GM12878 (cell line): ENCODE measurements at regions not wholly inside any gene's neighbourhood (a gene's known extent, or its start where the extent isn't known, plus 50 kb on each side); places are given as distances from the start of the nearest gene placed in this dataset.

Experiments used
- ATAC-seq: fragments of 200-7000 bp; cut with Tn5 transposase; 3 replicates; pipeline ENCODE4 v1.9.1; 2020; ENCODE audit warnings: mild to moderate bottlenecking, moderate library complexity
- BruUV-seq: library from RNA; stranded (reverse); fragments of 400-500 nt; replicated peaks from 2 replicates; lab custom pipeline; 2021; lab: Mats Ljungman, UMichigan
- CTCF ChIA-PET: fragments of 300-600 bp; sonication (Branson Sonifier 250); formaldehyde crosslinking; extraction: SDS; loops from one replicate; lab custom pipeline; 2021; ENCODE audit warnings: inconsistent platforms; lab: Yijun Ruan, JAX
- POLR2A ChIA-PET: fragments of 350-600 bp; formaldehyde crosslinking; extraction: SDS; loops from one replicate; lab custom pipeline; 2021; ENCODE audit warnings: inconsistent platforms; lab: Charles Lee
- RAD21 ChIA-PET: fragments of 300-600 bp; sonication (Branson Sonifier 250); formaldehyde crosslinking; loops from one replicate; lab custom pipeline; 2023; ENCODE audit warnings: antibody characterized with exemption; ENCODE audit not compliant: unreplicated experiment; lab: Charles Lee
- SMC1A ChIA-PET: fragments of 300-600 bp; sonication (Branson Sonifier 250); formaldehyde crosslinking; loops from one replicate; lab custom pipeline; 2023; ENCODE audit not compliant: unreplicated experiment, uncharacterized antibody; lab: Charles Lee
- DNase-seq: peaks from one replicate; pipeline ENCODE4 v3.0.0-alpha.2; 2011; ENCODE audit warnings: low read depth, low spot score
- FAIRE-seq: peaks from 3 replicates; lab custom pipeline; 2011; peaks lifted over from hg19 to GRCh38; lab: Jason Lieb, UNC
- H2AFZ ChIP-seq: 2 replicates; pipeline ENCODE4 v1.6.0; 2011; ENCODE audit warnings: low read depth, low read length, control low read depth; ENCODE audit not compliant: control insufficient read depth
- H3K27ac ChIP-seq: 2 replicates; pipeline ENCODE4 v1.5.1; 2011; ENCODE audit warnings: control low read depth; ENCODE audit not compliant: control insufficient read depth, insufficient read depth
- H3K27me3 ChIP-seq, 2 experiments: replicated peaks in 1 of 2; 2 replicates each; pipeline versions ENCODE4 v1.6.0 to v1.6.1; 2011; ENCODE audit warnings: low read length in 1 of 2; ENCODE audit not compliant: control insufficient read depth in 2 of 2, insufficient read depth in 2 of 2
- H3K36me3 ChIP-seq, 2 experiments: 2 replicates each; pipeline ENCODE4 v1.5.1; 2011; ENCODE audit warnings: low read length in 1 of 2; ENCODE audit not compliant: control insufficient read depth in 2 of 2, insufficient read depth in 2 of 2
- H3K4me1 ChIP-seq: 2 replicates; pipeline ENCODE4 v1.6.1; 2011; ENCODE audit warnings: mild to moderate bottlenecking, low read length, moderate library complexity, mixed read lengths; ENCODE audit not compliant: control insufficient read depth, insufficient read depth
- H3K4me2 ChIP-seq: 2 replicates; pipeline ENCODE4 v1.6.0; 2011; ENCODE audit warnings: control low read depth; ENCODE audit not compliant: control insufficient read depth, insufficient read depth
- H3K4me3 ChIP-seq: fragments of 200-600 bp; sonication (generic); 2 replicates; pipeline ENCODE4 v1.5.1; 2016
- H3K79me2 ChIP-seq: 2 replicates; pipeline ENCODE4 v1.6.0; 2011; ENCODE audit warnings: low read length; ENCODE audit not compliant: control insufficient read depth, insufficient read depth
- H3K9ac ChIP-seq: 2 replicates; pipeline ENCODE4 v1.8.0; 2011; ENCODE audit warnings: low read length, control low read depth, mixed read lengths; ENCODE audit not compliant: control insufficient read depth, insufficient read depth
- H3K9me3 ChIP-seq: replicated peaks from 3 replicates; pipeline ENCODE4 v1.5.1; 2011; ENCODE audit warnings: mild to moderate bottlenecking, low read length; ENCODE audit not compliant: control insufficient read depth, insufficient read depth
- H4K20me1 ChIP-seq: 2 replicates; pipeline ENCODE4 v1.6.0; 2011; ENCODE audit not compliant: control insufficient read depth, insufficient read depth
- BHLHE40 ChIP-seq, 2 experiments: fragments of 450-650 bp in 1 of 2; IDR thresholded peaks; 2 replicates each; pipeline ENCODE4 v1.6.1; 2011 to 2017; ENCODE audit warnings: low read depth in 2 of 2, borderline replicate concordance in 1 of 2, improper control_type of control experiment in 1 of 2, low read length in 1 of 2, mild to moderate bottlenecking in 1 of 2
- CEBPB ChIP-seq, 2 experiments: fragments of 150-350 bp in 1 of 2; IDR thresholded peaks; 2 replicates each; pipeline ENCODE4 v1.6.1; 2012 to 2014; ENCODE audit warnings: low read depth in 2 of 2, low read length in 2 of 2, borderline replicate concordance in 1 of 2, inconsistent platforms in 1 of 2
- HDAC2 ChIP-seq: fragments of 200-600 bp; sonication (generic); IDR thresholded peaks from 2 replicates; pipeline ENCODE4 v1.6.1; 2017
- IKZF2 ChIP-seq, 2 experiments: fragments of 450-650 bp; IDR thresholded peaks; 2 replicates each; pipeline ENCODE4 v1.6.1; 2017; ENCODE audit warnings: mild to moderate bottlenecking in 2 of 2, moderate library complexity in 2 of 2
- MTA2 ChIP-seq: fragments of 450-650 bp; IDR thresholded peaks from 2 replicates; pipeline ENCODE4 v1.6.1; 2016; ENCODE audit warnings: low read depth, mild to moderate bottlenecking, moderate library complexity
- SMAD5 ChIP-seq: IDR thresholded peaks from 2 replicates; pipeline ENCODE4 v1.6.1; 2016; ENCODE audit warnings: antibody characterized with exemption, low read depth
- SMC3 ChIP-seq: IDR thresholded peaks from 2 replicates; pipeline ENCODE4 v1.6.1; 2011; ENCODE audit warnings: low read length, improper control_type of control experiment, borderline replicate concordance
- SREBF1 ChIP-seq: IDR thresholded peaks from 2 replicates; pipeline ENCODE4 v1.6.1; 2012; ENCODE audit warnings: mild to moderate bottlenecking, low read length
- TAF1 ChIP-seq: IDR thresholded peaks from 2 replicates; pipeline ENCODE4 v1.6.1; 2011; ENCODE audit warnings: mild to moderate bottlenecking, low read depth, low read length, borderline replicate concordance
- WGBS: methylation state at CpG from one replicate; pipeline ENCODE4 v1.1.6; 2016; ENCODE audit warnings: low lambda C conversion rate; ENCODE audit not compliant: insufficient replicate concordance, insufficient coverage; ENCODE audit errors: missing lambda C conversion rate; 5-methylcytosine and 5-hydroxymethylcytosine counted together
- in situ Hi-C: fragments of 300-500 bp; cut with MboI; formaldehyde crosslinking; loops from 9 replicates; pipeline ENCODE4 v1.14.3; 2018; ENCODE audit warnings: mixed read lengths
- intact Hi-C: fragments of 100-400 bp; cut with micrococcal nuclease; formaldehyde crosslinking; loops from one replicate; pipeline ENCODE4 v1.14.2; 2022; ENCODE audit not compliant: unreplicated experiment
- TF ChIP-seq, protein P1 (sequence below): fragments of 450-650 bp; conservative IDR thresholded peaks from 2 replicates; pipeline ENCODE4 v1.6.1; 2017; ENCODE audit warnings: mild to moderate bottlenecking, moderate library complexity
- TF ChIP-seq, protein P2 (sequence below): IDR thresholded peaks from 2 replicates; pipeline ENCODE4 v1.6.1; 2011; ENCODE audit warnings: borderline replicate concordance, low read depth, mild to moderate bottlenecking, moderate library complexity, low read length; ENCODE audit not compliant: insufficient read depth, poor library complexity, severe bottlenecking

DNA sequence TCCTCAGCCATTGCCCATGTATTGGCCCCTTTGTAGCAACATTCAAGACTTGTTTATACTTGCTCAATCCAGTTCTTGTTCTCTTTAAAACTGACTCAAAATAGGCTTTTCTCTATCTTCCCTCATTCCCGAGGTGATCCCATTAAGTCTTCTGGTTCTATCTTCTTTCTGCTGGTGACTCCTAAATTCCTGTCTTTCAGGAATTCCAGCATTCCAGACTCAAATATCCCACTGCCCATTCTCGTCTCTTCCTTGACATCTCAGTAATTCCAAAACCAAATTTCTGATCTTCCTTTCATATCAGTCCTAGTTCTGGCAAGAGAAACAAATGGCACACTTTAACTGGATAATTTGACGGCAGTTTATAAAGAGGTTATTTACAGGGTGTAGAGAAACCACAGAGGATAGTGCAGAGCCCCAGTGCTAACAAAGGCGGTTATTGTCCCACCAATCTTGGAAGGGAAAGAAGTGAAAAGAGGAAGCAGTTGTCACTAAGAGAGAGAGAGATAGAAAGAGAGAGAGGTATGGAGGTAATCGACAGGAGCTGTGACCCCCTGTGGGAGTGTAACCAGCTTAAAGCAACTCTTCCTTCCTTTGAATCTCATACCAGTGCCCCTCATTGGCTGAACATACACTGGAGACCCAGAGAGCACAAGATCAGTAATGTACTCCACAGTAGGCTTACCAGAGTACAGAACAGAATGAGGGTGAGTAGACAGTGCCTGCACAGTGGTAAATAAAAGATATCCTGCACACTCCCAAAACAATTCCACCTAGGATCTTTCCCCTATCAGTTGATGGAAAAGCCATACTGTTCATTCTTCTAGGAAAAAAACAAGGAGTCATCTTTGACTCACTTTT is 177.6 kb upstream of the LMNTD1 start:
- H3K4me2 ChIP-seq, result no peak overlapping the region
- ChIA-PET RAD21 (no interaction called here), SMC1A (interaction anchor here (1.1 kb wide), 1 partner anchor 17 kb away, joined by 3 read pairs; no protein-coding TSS in a partner anchor), POLR2A (no interaction called here), CTCF (no interaction called here)
- TF ChIP-seq SREBF1, result no peak
- no peak for TF ChIP-seq SMAD5
- TF ChIP-seq IKZF2 (IDR thresholded peaks at IDR 0.05), result peak in 1 of 2 experiments; percentile 45; a peak in 1 of 4 replicates
- intact Hi-C loops (no loop called here), in situ Hi-C loops (no loop called here)
- H3K27me3 ChIP-seq, result no peaks in the 10 kb centered on the region; a peak in 2 of 4 replicates
- H3K36me3 ChIP-seq, result no peaks in the 10 kb centered on the region
- ATAC-seq, result peak; percentile 34
- H4K20me1 ChIP-seq, result no peaks in the 10 kb centered on the region
- peak; percentile 59 for FAIRE-seq
- no TSS peak for BruUV-seq
- no peaks in the 10 kb centered on the region; the same call in 2 of the 3 replicates for H3K9me3 ChIP-seq
- no peak overlapping the region for H2AFZ ChIP-seq
- H3K79me2 ChIP-seq, result no peaks in the 10 kb centered on the region
- H3K4me3 ChIP-seq, result no peak overlapping the region
- WGBS, result 9% methylated on average over 5 of the region's 5 CpGs
- H3K4me1 ChIP-seq, result no peaks in the 10 kb centered on the region
- H3K9ac ChIP-seq, result no peak overlapping the region
- no peak for DNase-seq
- no peak overlapping the region for H3K27ac ChIP-seq

DNA sequence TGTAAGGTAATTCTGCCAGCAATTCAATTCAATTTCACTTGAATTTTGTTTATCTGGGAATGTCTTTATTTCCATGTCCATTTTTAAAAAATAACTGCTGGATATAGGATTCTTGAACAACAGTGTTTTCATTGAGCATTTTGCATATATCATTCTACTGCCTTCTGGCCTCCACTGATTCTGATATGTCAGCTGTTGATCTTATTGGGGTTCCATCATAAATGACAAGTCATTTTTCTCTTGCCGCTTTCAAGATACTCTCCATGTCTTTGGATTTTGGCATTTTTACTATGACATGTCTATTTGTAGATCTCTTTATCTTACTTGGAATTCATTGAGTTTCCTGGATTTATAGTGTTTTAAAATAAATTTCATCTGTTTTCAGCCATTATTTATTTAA is 180.5 kb upstream of the LMNTD1 start:
- ChIA-PET CTCF (no interaction called here), POLR2A (no interaction called here), RAD21 (no interaction called here), SMC1A (no interaction called here)
- no peaks in the 10 kb centered on the region; the same call in 1 of the 3 replicates for H3K9me3 ChIP-seq
- in situ Hi-C loops (no loop called here), intact Hi-C loops (no loop called here)
- H3K4me1 ChIP-seq, result no peaks in the 10 kb centered on the region
- H3K36me3 ChIP-seq, result no peaks in the 10 kb centered on the region
- no peak overlapping the region for H3K27ac ChIP-seq
- no peaks in the 10 kb centered on the region for H3K79me2 ChIP-seq
- H3K9ac ChIP-seq, result no peak overlapping the region
- ATAC-seq, result no peak
- H3K4me2 ChIP-seq, result no peak overlapping the region
- H2AFZ ChIP-seq, result no peak overlapping the region
- no peak for FAIRE-seq
- no peak for TF ChIP-seq SMC3
- no peak for TF ChIP-seq TAF1
- TF ChIP-seq CEBPB (IDR thresholded peaks at IDR 0.05; ENCODE audit: borderline replicate concordance in 1 of 2, low read depth in 2 of 2, low read length in 2 of 2), result no peak
- TF ChIP-seq MTA2, result no peak
- no peak for TF ChIP-seq HDAC2
- no peak for TF ChIP-seq BHLHE40 (IDR thresholded peaks at IDR 0.05; ENCODE audit: borderline replicate concordance in 1 of 2, low read depth in 2 of 2, low read length in 1 of 2)
- TF ChIP-seq, protein P1, sequence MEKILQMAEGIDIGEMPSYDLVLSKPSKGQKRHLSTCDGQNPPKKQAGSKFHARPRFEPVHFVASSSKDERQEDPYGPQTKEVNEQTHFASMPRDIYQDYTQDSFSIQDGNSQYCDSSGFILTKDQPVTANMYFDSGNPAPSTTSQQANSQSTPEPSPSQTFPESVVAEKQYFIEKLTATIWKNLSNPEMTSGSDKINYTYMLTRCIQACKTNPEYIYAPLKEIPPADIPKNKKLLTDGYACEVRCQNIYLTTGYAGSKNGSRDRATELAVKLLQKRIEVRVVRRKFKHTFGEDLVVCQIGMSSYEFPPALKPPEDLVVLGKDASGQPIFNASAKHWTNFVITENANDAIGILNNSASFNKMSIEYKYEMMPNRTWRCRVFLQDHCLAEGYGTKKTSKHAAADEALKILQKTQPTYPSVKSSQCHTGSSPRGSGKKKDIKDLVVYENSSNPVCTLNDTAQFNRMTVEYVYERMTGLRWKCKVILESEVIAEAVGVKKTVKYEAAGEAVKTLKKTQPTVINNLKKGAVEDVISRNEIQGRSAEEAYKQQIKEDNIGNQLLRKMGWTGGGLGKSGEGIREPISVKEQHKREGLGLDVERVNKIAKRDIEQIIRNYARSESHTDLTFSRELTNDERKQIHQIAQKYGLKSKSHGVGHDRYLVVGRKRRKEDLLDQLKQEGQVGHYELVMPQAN, result no peak
- TF ChIP-seq, protein P2, sequence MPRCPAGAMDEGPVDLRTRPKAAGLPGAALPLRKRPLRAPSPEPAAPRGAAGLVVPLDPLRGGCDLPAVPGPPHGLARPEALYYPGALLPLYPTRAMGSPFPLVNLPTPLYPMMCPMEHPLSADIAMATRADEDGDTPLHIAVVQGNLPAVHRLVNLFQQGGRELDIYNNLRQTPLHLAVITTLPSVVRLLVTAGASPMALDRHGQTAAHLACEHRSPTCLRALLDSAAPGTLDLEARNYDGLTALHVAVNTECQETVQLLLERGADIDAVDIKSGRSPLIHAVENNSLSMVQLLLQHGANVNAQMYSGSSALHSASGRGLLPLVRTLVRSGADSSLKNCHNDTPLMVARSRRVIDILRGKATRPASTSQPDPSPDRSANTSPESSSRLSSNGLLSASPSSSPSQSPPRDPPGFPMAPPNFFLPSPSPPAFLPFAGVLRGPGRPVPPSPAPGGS, result no peak
- 100% methylated on average over 1 of the region's 1 CpG for WGBS
- H3K4me3 ChIP-seq, result no peak overlapping the region
- H3K27me3 ChIP-seq, result no peaks in the 10 kb centered on the region; a peak in 2 of 4 replicates
- no peak for DNase-seq
- H4K20me1 ChIP-seq, result no peaks in the 10 kb centered on the region
- BruUV-seq, result no TSS peak
